Activated CD4-positive, alpha-beta memory T cell treated with anti-CD3 and anti-CD28 coated beads, Interleukin-2, amount 10 ng/mL, durations not matched to agents 7 days and 5 days (primary cell): ENCODE measurements at regions not wholly inside any gene's neighbourhood (a gene's known extent, or its start where the extent isn't known, plus 50 kb on each side); places are given as distances from the start of the nearest gene placed in this dataset.

Experiments used
- CTCF ChIA-PET: fragments of 350-600 bp; sonication (Branson Sonifier 250); formaldehyde crosslinking; loops from one replicate; lab custom pipeline; 2021; ENCODE audit warnings: antibody characterized with exemption, inconsistent platforms; lab: Charles Lee
- POLR2A ChIA-PET: fragments of 350-600 bp; sonication (Branson Sonifier 250); formaldehyde crosslinking; loops from one replicate; lab custom pipeline; 2021; ENCODE audit warnings: antibody characterized with exemption; lab: Charles Lee
- DNase-seq: peaks from one replicate; pipeline ENCODE4 v3.0.0-alpha.2; 2020
- H3K27ac Mint-ChIP-seq: one replicate; pipeline ENCODE4 v1.8.0; 2021; ENCODE audit warnings: mild to moderate bottlenecking, mixed read lengths
- H3K27me3 Mint-ChIP-seq: one replicate; pipeline ENCODE4 v1.8.0; 2021; ENCODE audit warnings: mixed read lengths
- H3K36me3 Mint-ChIP-seq: one replicate; pipeline ENCODE4 v1.8.0; 2021; ENCODE audit warnings: low read depth, mixed read lengths
- H3K4me1 Mint-ChIP-seq: one replicate; pipeline ENCODE4 v1.8.0; 2021; ENCODE audit warnings: mixed read lengths
- H3K4me3 Mint-ChIP-seq: one replicate; pipeline ENCODE4 v1.8.0; 2021; ENCODE audit warnings: mild to moderate bottlenecking, mixed read lengths
- H3K9me3 Mint-ChIP-seq: one replicate; pipeline ENCODE4 v1.8.0; 2021; ENCODE audit warnings: mixed read lengths

GRCh38 chr2:2662847-2663356, 331.8 kb upstream of the MYT1L start:
- no peaks in the 10 kb centered on the region for H3K36me3 Mint-ChIP-seq
- H3K27ac Mint-ChIP-seq = no peak overlapping the region
- H3K4me3 Mint-ChIP-seq = no peak overlapping the region
- no peaks in the 10 kb centered on the region for H3K4me1 Mint-ChIP-seq
- POLR2A ChIA-PET = no interaction called here
- no peaks in the 10 kb centered on the region for H3K27me3 Mint-ChIP-seq
- CTCF ChIA-PET = no interaction called here
- no peak for DNase-seq
- peaks cover 13% of the 10 kb centered on the region for H3K9me3 Mint-ChIP-seq

DNA sequence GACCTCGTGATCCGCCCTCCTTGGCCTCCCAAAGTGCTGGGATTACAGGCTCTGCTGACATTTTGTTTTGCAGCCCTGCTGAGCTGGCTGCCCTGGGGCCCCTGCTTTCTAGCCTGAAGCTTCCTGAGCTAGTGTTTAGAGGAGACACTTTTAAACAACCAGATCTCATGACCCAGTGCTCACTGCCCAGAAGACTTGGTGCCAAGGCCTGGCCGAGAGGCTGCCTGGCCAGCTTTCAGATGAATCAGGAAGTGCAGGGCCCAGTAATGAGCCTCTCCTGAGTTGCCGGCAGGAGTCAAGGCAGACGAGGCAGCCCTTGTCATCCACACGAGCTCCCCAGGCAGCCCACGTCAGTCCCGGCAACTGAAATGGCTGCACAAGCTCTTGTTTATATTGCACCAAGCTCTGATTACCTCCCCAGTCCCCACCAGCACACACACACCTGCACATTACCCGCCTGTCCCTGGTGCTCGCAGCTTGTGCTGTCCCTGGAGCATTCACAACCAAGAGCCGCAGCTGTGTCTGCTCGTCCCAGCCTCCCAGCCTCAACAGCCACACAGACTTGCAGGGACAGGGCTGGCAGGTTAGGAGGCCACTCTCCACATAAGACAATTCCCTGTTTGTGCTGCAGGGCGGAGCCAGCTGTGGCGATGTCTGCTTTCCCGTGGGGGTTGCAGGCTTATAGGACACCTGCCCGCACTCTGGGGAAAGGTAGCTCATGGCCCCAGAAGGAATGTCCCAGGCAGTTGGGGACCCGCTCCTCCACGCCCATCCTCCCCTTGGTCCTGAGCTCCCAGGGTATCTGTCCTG, 331.2 kb upstream of the MYT1L start:
- no peaks in the 10 kb centered on the region for H3K27me3 Mint-ChIP-seq
- no peak for DNase-seq
- ChIA-PET CTCF (no interaction called here), POLR2A (no interaction called here)
- no peaks in the 10 kb centered on the region for H3K4me1 Mint-ChIP-seq
- H3K4me3 Mint-ChIP-seq = no peak overlapping the region
- H3K27ac Mint-ChIP-seq = no peak overlapping the region
- H3K9me3 Mint-ChIP-seq = peaks cover 13% of the 10 kb centered on the region
- H3K36me3 Mint-ChIP-seq = no peaks in the 10 kb centered on the region

DNA sequence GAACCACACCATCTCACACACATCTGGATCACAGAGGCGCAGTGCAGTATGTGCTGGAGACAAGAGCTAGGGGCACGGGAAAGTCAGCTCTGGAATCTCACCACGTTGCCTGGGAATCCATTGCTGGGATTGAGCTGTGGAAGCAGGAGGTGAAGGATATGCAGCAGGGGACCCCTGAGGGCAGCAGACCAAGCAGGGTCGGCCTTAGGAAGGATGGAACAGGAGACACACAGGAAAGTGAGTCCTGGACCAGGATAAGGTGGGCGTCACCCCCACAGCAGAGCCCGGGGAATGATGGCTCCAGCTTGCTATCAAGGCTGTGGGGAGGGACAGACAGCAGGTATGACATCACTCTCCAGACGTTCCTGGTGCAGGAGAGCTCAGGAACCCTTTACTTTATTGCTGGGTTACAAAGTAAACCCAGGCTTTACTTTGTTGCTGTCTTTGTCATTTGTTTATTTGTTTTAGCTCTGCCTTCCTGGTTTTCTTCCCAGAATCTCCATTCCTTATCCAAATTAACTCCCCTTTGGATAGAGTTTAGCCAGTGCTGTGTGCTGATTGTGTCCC, 329.8 kb upstream of the MYT1L start:
- peaks cover 13% of the 10 kb centered on the region for H3K9me3 Mint-ChIP-seq
- no peaks in the 10 kb centered on the region for H3K36me3 Mint-ChIP-seq

GRCh38 chr2:2657121-2657962, 326.3 kb upstream of the MYT1L start:
- H3K4me1 Mint-ChIP-seq = no peaks in the 10 kb centered on the region
- H3K27ac Mint-ChIP-seq = no peak overlapping the region
- no peak for DNase-seq
- ChIA-PET POLR2A (no interaction called here), CTCF (no interaction called here)
- H3K27me3 Mint-ChIP-seq = no peaks in the 10 kb centered on the region
- no peaks in the 10 kb centered on the region for H3K36me3 Mint-ChIP-seq
- no peak overlapping the region for H3K4me3 Mint-ChIP-seq
- H3K9me3 Mint-ChIP-seq = peaks cover 10% of the 10 kb centered on the region

More for the DNA sequence above, 329.8 kb upstream of the MYT1L start:
- H3K4me1 Mint-ChIP-seq = no peaks in the 10 kb centered on the region
- ChIA-PET POLR2A (no interaction called here), CTCF (no interaction called here)
- no peak overlapping the region for H3K27ac Mint-ChIP-seq
- H3K27me3 Mint-ChIP-seq = no peaks in the 10 kb centered on the region
- DNase-seq = no peak
- no peak overlapping the region for H3K4me3 Mint-ChIP-seq

GRCh38 chr2:2656115-2657011, 325.3 kb upstream of the MYT1L start:
- Mint-ChIP-seq H3K36me3 (no peaks in the 10 kb centered on the region), H3K4me1 (no peaks in the 10 kb centered on the region), H3K4me3 (no peak overlapping the region), H3K27me3 (no peaks in the 10 kb centered on the region), H3K9me3 (peaks cover 16% of the 10 kb centered on the region), H3K27ac (no peak overlapping the region)
- no peak for DNase-seq
- CTCF ChIA-PET = no interaction called here
- POLR2A ChIA-PET = no interaction called here

GRCh38 chr2:2655453-2656114, 324.5 kb upstream of the MYT1L start:
- no peaks in the 10 kb centered on the region for H3K4me1 Mint-ChIP-seq
- no peak for DNase-seq

DNA sequence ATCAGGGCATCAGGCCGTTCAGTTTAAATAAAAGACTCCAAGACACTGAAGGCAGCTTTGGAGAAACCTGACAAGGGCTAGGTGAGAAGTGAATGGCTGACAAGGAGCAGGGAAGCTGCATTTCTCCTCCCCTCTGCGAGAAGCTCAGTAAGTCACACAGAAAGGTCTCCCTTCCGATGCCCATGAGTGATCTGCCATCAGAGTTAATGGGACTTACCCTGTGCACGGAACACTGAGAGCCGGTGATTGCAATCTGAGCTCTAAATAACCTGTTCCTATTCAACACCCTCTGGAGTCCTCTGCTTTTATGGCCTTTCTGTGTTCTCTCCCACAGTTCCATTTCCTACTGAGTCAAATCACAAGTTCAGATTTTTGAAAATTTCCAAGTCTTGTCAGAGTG, 322.2 kb upstream of the MYT1L start:
- ChIA-PET CTCF (no interaction called here), POLR2A (no interaction called here)
- DNase-seq = no peak
- H3K27me3 Mint-ChIP-seq = no peaks in the 10 kb centered on the region
- H3K27ac Mint-ChIP-seq = no peak overlapping the region
- no peaks in the 10 kb centered on the region for H3K4me1 Mint-ChIP-seq
- H3K4me3 Mint-ChIP-seq = no peak overlapping the region
- no peaks in the 10 kb centered on the region for H3K36me3 Mint-ChIP-seq
- H3K9me3 Mint-ChIP-seq = peaks cover 17% of the 10 kb centered on the region

More at GRCh38 chr2:2655453-2656114, 324.5 kb upstream of the MYT1L start:
- no peaks in the 10 kb centered on the region for H3K27me3 Mint-ChIP-seq
- ChIA-PET POLR2A (no interaction called here), CTCF (no interaction called here)
- H3K27ac Mint-ChIP-seq = no peak overlapping the region
- H3K4me3 Mint-ChIP-seq = no peak overlapping the region
- H3K36me3 Mint-ChIP-seq = no peaks in the 10 kb centered on the region
- peaks cover 14% of the 10 kb centered on the region for H3K9me3 Mint-ChIP-seq

- Mint-ChIP-seq H3K27me3 (no peaks in the 10 kb centered on the region), H3K36me3 (no peaks in the 10 kb centered on the region), H3K27ac (no peak overlapping the region), H3K4me3 (no peak overlapping the region), H3K9me3 (peaks cover 13% of the 10 kb centered on the region), H3K4me1 (peaks cover 9% of the 10 kb centered on the region)
- POLR2A ChIA-PET = no interaction called here
- CTCF ChIA-PET = no interaction called here
- no peak for DNase-seq
Observed at GRCh38 chr2:2650608-2651375, 319.7 kb upstream of the MYT1L start.

DNA sequence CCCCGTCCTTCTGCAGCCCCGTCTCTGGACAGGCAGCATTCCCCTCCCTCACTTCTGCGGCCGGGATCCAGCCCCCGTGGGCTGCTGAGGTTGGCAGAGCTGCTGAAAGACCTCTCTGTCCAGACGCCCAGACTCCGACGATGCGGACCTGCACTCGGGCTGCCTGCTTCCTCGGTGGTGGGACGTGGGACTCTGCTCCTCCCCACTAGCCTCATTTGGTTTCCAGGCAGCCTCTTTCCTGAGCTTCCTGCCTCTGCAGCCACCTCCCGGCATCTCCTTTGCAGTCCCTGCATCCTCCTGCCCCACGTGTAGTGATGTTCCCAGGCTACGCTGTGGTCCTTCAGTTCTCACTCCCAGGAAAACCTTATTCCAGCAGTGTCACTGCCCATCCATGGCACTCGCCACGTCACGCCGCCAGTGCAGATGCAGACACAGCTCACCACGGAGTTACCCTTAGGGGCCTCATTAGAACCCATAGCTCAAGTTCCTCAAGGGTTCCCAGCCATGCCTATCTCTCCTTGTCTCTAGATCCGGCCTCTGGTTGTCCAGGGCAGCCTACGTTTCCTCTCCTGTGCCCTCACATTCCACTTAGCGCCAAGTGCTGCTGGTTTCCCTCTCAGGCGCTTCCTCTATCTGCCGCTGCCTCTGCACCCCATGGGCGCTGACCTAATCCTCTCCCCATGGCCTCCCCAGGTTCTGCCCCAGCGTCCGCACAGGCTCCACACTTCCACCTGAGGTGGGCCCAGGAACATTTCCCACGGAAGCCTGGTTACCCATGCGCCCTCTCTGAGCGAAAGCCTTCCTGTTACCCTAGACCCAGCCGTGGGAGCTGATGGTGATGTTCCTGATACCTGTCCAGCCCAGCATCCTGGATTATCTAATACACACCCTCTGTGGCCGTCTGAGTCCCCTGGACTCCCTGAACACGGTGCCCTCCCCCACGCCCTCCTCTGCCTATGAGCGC, 318.3 kb upstream of the MYT1L start:
- DNase-seq = no peak
- ChIA-PET POLR2A (no interaction called here), CTCF (no interaction called here)
- Mint-ChIP-seq H3K27ac (no peak overlapping the region), H3K4me3 (no peak overlapping the region), H3K4me1 (peaks cover 9% of the 10 kb centered on the region), H3K9me3 (peaks cover 13% of the 10 kb centered on the region), H3K36me3 (no peaks in the 10 kb centered on the region), H3K27me3 (no peaks in the 10 kb centered on the region)

GRCh38 chr2:2648094-2648493, 317.0 kb upstream of the MYT1L start:
- Mint-ChIP-seq H3K36me3 (no peaks in the 10 kb centered on the region), H3K9me3 (peaks cover 21% of the 10 kb centered on the region), H3K27ac (no peak overlapping the region), H3K27me3 (no peaks in the 10 kb centered on the region), H3K4me1 (peaks cover 9% of the 10 kb centered on the region), H3K4me3 (no peak overlapping the region)
- ChIA-PET POLR2A (no interaction called here), CTCF (no interaction called here)
- no peak for DNase-seq

DNA sequence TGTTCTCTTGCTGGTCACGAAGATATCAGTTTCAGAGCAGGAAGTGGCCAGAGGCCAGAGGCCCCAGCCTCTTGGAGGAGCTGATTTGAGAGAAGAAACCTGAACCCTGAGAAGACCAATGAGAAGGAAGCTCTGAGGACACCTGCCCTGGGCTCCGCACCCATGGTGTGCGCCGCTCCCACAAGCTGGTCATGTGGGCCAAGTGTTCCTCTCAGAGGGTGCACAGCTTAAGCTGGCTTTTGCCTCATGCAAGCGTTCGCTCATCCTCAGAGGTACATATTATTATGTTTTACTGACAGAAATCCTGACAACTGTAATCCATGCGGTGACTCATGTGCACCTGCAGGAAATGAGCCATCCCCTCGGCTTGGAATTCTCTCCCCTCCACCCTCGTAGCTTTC, 316.1 kb upstream of the MYT1L start:
- POLR2A ChIA-PET = no interaction called here
- CTCF ChIA-PET = no interaction called here
- H3K4me1 Mint-ChIP-seq = peaks cover 9% of the 10 kb centered on the region
- H3K9me3 Mint-ChIP-seq = peaks cover 19% of the 10 kb centered on the region
- H3K4me3 Mint-ChIP-seq = no peak overlapping the region
- H3K27me3 Mint-ChIP-seq = no peaks in the 10 kb centered on the region
- no peaks in the 10 kb centered on the region for H3K36me3 Mint-ChIP-seq
- no peak overlapping the region for H3K27ac Mint-ChIP-seq
- DNase-seq = no peak
